Occipital lobe (tissue), 1 donor: ENCODE measurements at regions not wholly inside any gene's neighbourhood (a gene's known extent, or its start where the extent isn't known, plus 50 kb on each side); places are given as distances from the start of the nearest gene placed in this dataset.

Source experiments
- DNase-seq: peaks from one replicate; lab custom pipeline; 2025; lab: John Stamatoyannopoulos, UW

GRCh38 chr1:8115031-8115768, 89.1 kb upstream of the ERRFI1 start:
- DNase-seq, result no peak

GRCh38 chr1:8113262-8114220, 87.4 kb upstream of the ERRFI1 start:
- no peak for DNase-seq

- no peak for DNase-seq
Observed at GRCh38 chr1:8112611-8113261, 86.6 kb upstream of the ERRFI1 start.

- no peak for DNase-seq
Observed at GRCh38 chr1:8111560-8111959, 85.5 kb upstream of the ERRFI1 start.

GRCh38 chr1:8109216-8109615, 83.1 kb upstream of the ERRFI1 start:
- no peak for DNase-seq

- no peak for DNase-seq
Observed at GRCh38 chr1:8107897-8108296, 81.8 kb upstream of the ERRFI1 start.

- DNase-seq, result no peak
Observed at GRCh38 chr1:8104278-8105236, 78.4 kb upstream of the ERRFI1 start.

- no peak for DNase-seq
Observed at GRCh38 chr1:8097908-8098307, 71.8 kb upstream of the ERRFI1 start.

GRCh38 chr1:8097077-8097799, 71.1 kb upstream of the ERRFI1 start:
- DNase-seq, result no peak

- no peak for DNase-seq
Observed at GRCh38 chr1:8096105-8097011, 70.2 kb upstream of the ERRFI1 start.

- no peak for DNase-seq
Observed at GRCh38 chr1:8095584-8095983, 69.5 kb upstream of the ERRFI1 start.

- no peak for DNase-seq
Observed at GRCh38 chr1:8094481-8095241, 68.6 kb upstream of the ERRFI1 start.

GRCh38 chr1:8093221-8093980, 67.3 kb upstream of the ERRFI1 start:
- no peak for DNase-seq

- DNase-seq, result no peak
Observed at GRCh38 chr1:8092657-8093056, 66.5 kb upstream of the ERRFI1 start.

GRCh38 chr1:8091691-8092090, 65.6 kb upstream of the ERRFI1 start:
- DNase-seq, result no peak

GRCh38 chr1:8090241-8090702, 64.2 kb upstream of the ERRFI1 start:
- DNase-seq, result no peak

GRCh38 chr1:8089535-8090228, 63.6 kb upstream of the ERRFI1 start:
- DNase-seq, result peak; percentile 15
